ENCODE measurements at regions not wholly inside any gene's neighbourhood (a gene's known extent, or its start where the extent isn't known, plus 50 kb on each side); places are given as distances from the start of the nearest gene placed in this dataset.

DNA sequence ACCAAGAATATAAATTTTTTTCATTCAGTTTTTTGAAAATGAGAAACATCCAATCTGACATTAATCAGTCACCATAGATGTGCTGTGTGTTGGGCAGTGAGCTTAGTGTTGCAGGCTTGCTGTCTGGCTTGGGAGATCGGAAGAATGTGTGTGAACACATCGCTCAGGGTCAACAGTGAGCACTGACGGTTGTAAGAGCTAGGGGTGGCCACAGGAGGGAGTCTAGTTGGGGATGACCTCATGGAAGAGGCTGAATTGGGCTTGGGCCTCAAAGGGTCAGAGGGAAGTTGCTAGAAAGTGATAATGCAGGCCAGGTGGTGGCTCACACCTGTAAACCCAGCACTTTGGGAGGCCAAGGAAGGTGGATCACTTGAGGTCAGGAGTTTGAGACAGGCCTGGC is 375.4 kb downstream of the DDX10 start (continued):
- TF ChIP-seq, protein P1, sequence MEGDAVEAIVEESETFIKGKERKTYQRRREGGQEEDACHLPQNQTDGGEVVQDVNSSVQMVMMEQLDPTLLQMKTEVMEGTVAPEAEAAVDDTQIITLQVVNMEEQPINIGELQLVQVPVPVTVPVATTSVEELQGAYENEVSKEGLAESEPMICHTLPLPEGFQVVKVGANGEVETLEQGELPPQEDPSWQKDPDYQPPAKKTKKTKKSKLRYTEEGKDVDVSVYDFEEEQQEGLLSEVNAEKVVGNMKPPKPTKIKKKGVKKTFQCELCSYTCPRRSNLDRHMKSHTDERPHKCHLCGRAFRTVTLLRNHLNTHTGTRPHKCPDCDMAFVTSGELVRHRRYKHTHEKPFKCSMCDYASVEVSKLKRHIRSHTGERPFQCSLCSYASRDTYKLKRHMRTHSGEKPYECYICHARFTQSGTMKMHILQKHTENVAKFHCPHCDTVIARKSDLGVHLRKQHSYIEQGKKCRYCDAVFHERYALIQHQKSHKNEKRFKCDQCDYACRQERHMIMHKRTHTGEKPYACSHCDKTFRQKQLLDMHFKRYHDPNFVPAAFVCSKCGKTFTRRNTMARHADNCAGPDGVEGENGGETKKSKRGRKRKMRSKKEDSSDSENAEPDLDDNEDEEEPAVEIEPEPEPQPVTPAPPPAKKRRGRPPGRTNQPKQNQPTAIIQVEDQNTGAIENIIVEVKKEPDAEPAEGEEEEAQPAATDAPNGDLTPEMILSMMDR (IDR thresholded peaks at IDR 0.05; ENCODE audit: control extremely low read depth in 1 of 3, insufficient read depth in 1 of 3, low read depth in 1 of 3, low read length in 3 of 3) = peak; percentile 31 to 74 (median 65); a peak in 3 of 4 replicates
- peak; percentile 62 to 69 for TF ChIP-seq RAD21 (IDR thresholded peaks at IDR 0.05 in 1 of 2, conservative IDR thresholded peaks at IDR 0.05 in 1 of 2; ENCODE audit: low read depth in 2 of 2, low read length in 2 of 2)
